BJ (cell line): ENCODE measurements at regions not wholly inside any gene's neighbourhood (a gene's known extent, or its start where the extent isn't known, plus 50 kb on each side); places are given as distances from the start of the nearest gene placed in this dataset.

Source experiments
- CTCF ChIA-PET: fragments of 350-600 bp; formaldehyde crosslinking; extraction: SDS; loops from one replicate; lab custom pipeline; 2021; ENCODE audit warnings: antibody characterized with exemption, inconsistent platforms; lab: Yijun Ruan, JAX
- POLR2A ChIA-PET: fragments of 300-600 bp; sonication (Branson Sonifier 250); formaldehyde crosslinking; extraction: SDS; loops from one replicate; lab custom pipeline; 2021; ENCODE audit warnings: antibody characterized with exemption; lab: Charles Lee
- DNase-seq: peaks from one replicate; pipeline ENCODE4 v3.0.0-alpha.2; 2011; ENCODE audit warnings: low read depth
- H3K27me3 ChIP-seq: 2 replicates; pipeline ENCODE4 v1.6.0; 2011; ENCODE audit warnings: low read length; ENCODE audit not compliant: control insufficient read depth, insufficient read depth
- H3K36me3 ChIP-seq: 2 replicates; pipeline ENCODE4 v1.5.1; 2011; ENCODE audit warnings: low read length; ENCODE audit not compliant: control insufficient read depth, insufficient read depth
- H3K4me3 ChIP-seq: 2 replicates; pipeline ENCODE4 v1.5.1; 2011; ENCODE audit warnings: low read depth, mild to moderate bottlenecking, control low read depth, low read length
- CTCF ChIP-seq: IDR thresholded peaks from 2 replicates; pipeline ENCODE4 v1.5.1; 2011; ENCODE audit warnings: low read depth, mild to moderate bottlenecking, control low read depth, inconsistent platforms, low read length, moderate library complexity; ENCODE audit not compliant: insufficient read depth

DNA sequence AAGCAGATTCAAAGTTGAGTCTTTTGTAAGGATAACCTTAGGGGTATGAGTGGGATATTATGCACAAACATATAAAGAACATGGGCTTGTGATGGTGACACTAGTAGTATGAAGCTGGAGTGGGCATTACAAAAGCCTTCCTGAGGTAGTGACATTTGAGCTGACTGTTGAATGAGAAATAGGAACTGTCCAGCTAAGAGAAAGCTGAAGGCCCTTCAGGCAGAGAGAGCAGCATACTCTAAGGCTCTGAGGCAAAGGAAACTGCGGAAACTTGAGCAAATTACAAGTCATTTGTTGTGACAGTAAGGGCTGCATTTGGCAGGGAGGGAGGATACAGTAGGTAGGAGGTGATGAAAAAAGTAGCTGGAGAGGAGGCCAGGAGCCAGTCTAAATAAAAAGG lies 190.7 kb upstream of the CD96 start:
- DNase-seq, result no peak
- no peak for TF ChIP-seq CTCF
- Histone ChIP-seq H3K4me3 (no peak overlapping the region), H3K27me3 (peaks cover 2% of the 10 kb centered on the region; the same call in 1 of the 2 replicates), H3K36me3 (no peaks in the 10 kb centered on the region)
- CTCF ChIA-PET, result interaction anchor here (0.5 to 1.6 kb wide), 2 partner anchors 13 to 537 kb away, joined by 3 to 6 read pairs; no protein-coding TSS in a partner anchor
- POLR2A ChIA-PET, result no interaction called here

- ChIA-PET POLR2A (no interaction called here), CTCF (interaction anchor here (0.9 kb wide), 1 partner anchor 15 kb away, joined by 3 read pairs; no protein-coding TSS in a partner anchor)
- H3K36me3 ChIP-seq, result no peaks in the 10 kb centered on the region
- no peak for TF ChIP-seq CTCF
- no peak for DNase-seq
- H3K4me3 ChIP-seq, result no peak overlapping the region
- H3K27me3 ChIP-seq, result peaks cover 2% of the 10 kb centered on the region; the same call in 1 of the 2 replicates
Observed at GRCh38 chr3:111352585-111352984, 189.4 kb upstream of the CD96 start.

- Histone ChIP-seq H3K4me3 (no peak overlapping the region), H3K27me3 (peaks cover 4% of the 10 kb centered on the region; the same call in 1 of the 2 replicates), H3K36me3 (no peaks in the 10 kb centered on the region)
- CTCF ChIA-PET, result interaction anchor here (1.2 kb wide), 1 partner anchor 9 kb away, joined by 3 read pairs; no protein-coding TSS in a partner anchor
- POLR2A ChIA-PET, result no interaction called here
- no peak for TF ChIP-seq CTCF
- DNase-seq, result no peak
Observed at GRCh38 chr3:111359261-111360030, 182.6 kb upstream of the CD96 start.

GRCh38 chr3:111362381-111363009 lies 179.5 kb upstream of the CD96 start:
- ChIA-PET POLR2A (no interaction called here), CTCF (interaction anchor here (0.7 kb wide), 1 partner anchor 135 kb away, joined by 4 read pairs; no protein-coding TSS in a partner anchor)
- Histone ChIP-seq H3K4me3 (no peak overlapping the region), H3K27me3 (peaks cover 1% of the 10 kb centered on the region; the same call in 1 of the 2 replicates), H3K36me3 (no peaks in the 10 kb centered on the region)
- DNase-seq, result no peak
- no peak for TF ChIP-seq CTCF

DNA sequence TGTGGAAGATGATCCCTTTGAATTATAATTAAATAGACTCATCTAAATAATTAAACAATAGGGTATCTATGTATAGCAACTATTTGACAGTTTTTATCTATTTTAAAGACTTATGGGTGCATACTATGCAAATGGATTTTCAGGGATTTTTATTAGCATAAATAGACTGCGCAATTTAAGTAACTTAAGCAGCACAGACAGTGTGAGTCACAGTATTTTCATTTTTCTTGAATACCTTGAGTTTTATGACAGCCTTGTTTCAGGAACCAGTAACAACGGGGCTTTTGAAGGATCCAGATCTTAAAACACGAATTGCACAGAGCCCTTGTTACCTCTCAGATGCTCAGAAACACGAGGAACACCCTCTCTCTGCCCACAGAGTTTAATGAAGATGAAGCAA lies 175.5 kb upstream of the CD96 start:
- POLR2A ChIA-PET, result no interaction called here
- DNase-seq, result no peak
- H3K4me3 ChIP-seq, result no peak overlapping the region
- H3K27me3 ChIP-seq, result no peaks in the 10 kb centered on the region; the same call in 1 of the 2 replicates
- no peaks in the 10 kb centered on the region for H3K36me3 ChIP-seq
- CTCF ChIA-PET, result interaction anchor here (1.0 to 1.2 kb wide), 2 partner anchors 14 to 28 kb away, joined by 3 to 4 read pairs; no protein-coding TSS in a partner anchor
- no peak for TF ChIP-seq CTCF
